ENCODE measurements at regions not wholly inside any gene's neighbourhood (a gene's known extent, or its start where the extent isn't known, plus 50 kb on each side); places are given as distances from the start of the nearest gene placed in this dataset.

- intact Hi-C loops (cut with DNase I): no loop called here
- no peaks in the 10 kb centered on the region for H3K27me3 ChIP-seq
- 79% methylated on average over 9 of the region's 9 CpGs for WGBS
- DNase-seq (ENCODE audit: extremely low spot score): no peak
- no peak overlapping the region for H3K4me3 ChIP-seq
- H3K27ac ChIP-seq (replicated peaks in 1 of 4): no peak overlapping the region
- TF ChIP-seq POLR2AphosphoS5 (IDR thresholded peaks at IDR 0.05) (no peak), POLR2A (IDR thresholded peaks at IDR 0.05; ENCODE audit: low read depth) (no peak), EP300 (IDR thresholded peaks at IDR 0.05) (no peak), CTCF (IDR thresholded peaks at IDR 0.05) (no peak)
- H3K9me3 ChIP-seq: no peaks in the 10 kb centered on the region
- no peaks in the 10 kb centered on the region for H3K36me3 ChIP-seq
- H3K4me1 ChIP-seq: peaks cover 0 to 10% (median 0%) of the 10 kb centered on the region in 4 donors
Measured at GRCh38 chr5:98200726-98201541, 572.5 kb upstream of the RGMB start.

GRCh38 chr5:98204798-98205197, 568.7 kb upstream of the RGMB start:
- TF ChIP-seq POLR2A (IDR thresholded peaks at IDR 0.05; ENCODE audit: low read depth) (no peak), EP300 (IDR thresholded peaks at IDR 0.05) (no peak), POLR2AphosphoS5 (IDR thresholded peaks at IDR 0.05) (no peak), CTCF (IDR thresholded peaks at IDR 0.05) (no peak)
- Histone ChIP-seq H3K36me3 (no peaks in the 10 kb centered on the region), H3K9me3 (no peaks in the 10 kb centered on the region), H3K27me3 (no peaks in the 10 kb centered on the region), H3K27ac (replicated peaks in 1 of 4) (no peak overlapping the region), H3K4me3 (no peak overlapping the region), H3K4me1 (peaks cover 0 to 15% (median 0%) of the 10 kb centered on the region in 4 donors)
- 71% methylated on average over 1 of the region's 1 CpG for WGBS
- DNase-seq (ENCODE audit: extremely low spot score): no peak
- intact Hi-C loops (cut with DNase I): no loop called here

GRCh38 chr5:98205691-98206461, 567.6 kb upstream of the RGMB start:
- DNase-seq (ENCODE audit: extremely low spot score): no peak
- intact Hi-C loops (cut with DNase I): no loop called here
- H3K4me3 ChIP-seq: no peak overlapping the region

GRCh38 chr5:98206566-98206965, 566.9 kb upstream of the RGMB start:
- H3K4me1 ChIP-seq: peaks cover 0 to 15% (median 0%) of the 10 kb centered on the region in 4 donors
- no peak overlapping the region for H3K27ac ChIP-seq (replicated peaks in 1 of 4)
- no peaks in the 10 kb centered on the region for H3K36me3 ChIP-seq
- H3K9me3 ChIP-seq: no peaks in the 10 kb centered on the region
- no peak for DNase-seq (ENCODE audit: extremely low spot score)
- H3K4me3 ChIP-seq: no peak overlapping the region
- WGBS: 38% methylated on average over 2 of the region's 2 CpGs
- no peak for TF ChIP-seq POLR2AphosphoS5 (IDR thresholded peaks at IDR 0.05)
- H3K27me3 ChIP-seq: no peaks in the 10 kb centered on the region
- intact Hi-C loops (cut with DNase I): no loop called here

More at GRCh38 chr5:98205691-98206461, 567.6 kb upstream of the RGMB start:
- 78% methylated on average over 2 of the region's 2 CpGs for WGBS
- peaks cover 0 to 15% (median 0%) of the 10 kb centered on the region in 4 donors for H3K4me1 ChIP-seq
- no peaks in the 10 kb centered on the region for H3K27me3 ChIP-seq
- H3K27ac ChIP-seq (replicated peaks in 1 of 4): no peak overlapping the region
- TF ChIP-seq POLR2A (IDR thresholded peaks at IDR 0.05; ENCODE audit: low read depth) (no peak), EP300 (IDR thresholded peaks at IDR 0.05) (no peak), POLR2AphosphoS5 (IDR thresholded peaks at IDR 0.05) (no peak), CTCF (IDR thresholded peaks at IDR 0.05) (no peak)
- no peaks in the 10 kb centered on the region for H3K9me3 ChIP-seq
- H3K36me3 ChIP-seq: no peaks in the 10 kb centered on the region

- H3K4me1 ChIP-seq: peaks cover 0 to 15% (median 0%) of the 10 kb centered on the region in 4 donors
Measured at GRCh38 chr5:98209418-98209817, 564.0 kb upstream of the RGMB start.

More at GRCh38 chr5:98209418-98209817, 564.0 kb upstream of the RGMB start:
- H3K4me3 ChIP-seq: no peak overlapping the region
- no peaks in the 10 kb centered on the region for H3K9me3 ChIP-seq
- no peak overlapping the region for H3K27ac ChIP-seq (replicated peaks in 1 of 4)
- TF ChIP-seq EP300 (IDR thresholded peaks at IDR 0.05) (no peak), CTCF (IDR thresholded peaks at IDR 0.05) (no peak), POLR2A (IDR thresholded peaks at IDR 0.05; ENCODE audit: low read depth) (no peak), POLR2AphosphoS5 (IDR thresholded peaks at IDR 0.05) (no peak)
- no peak for DNase-seq (ENCODE audit: extremely low spot score)
- intact Hi-C loops (cut with DNase I): no loop called here
- no peaks in the 10 kb centered on the region for H3K27me3 ChIP-seq
- no peaks in the 10 kb centered on the region for H3K36me3 ChIP-seq
